ENCODE measurements at regions not wholly inside any gene's neighbourhood (a gene's known extent, or its start where the extent isn't known, plus 50 kb on each side); places are given as distances from the start of the nearest gene placed in this dataset.
A peak's percentile ranks its signal among the peaks of the same experiment; 100 is the strongest.

DNA sequence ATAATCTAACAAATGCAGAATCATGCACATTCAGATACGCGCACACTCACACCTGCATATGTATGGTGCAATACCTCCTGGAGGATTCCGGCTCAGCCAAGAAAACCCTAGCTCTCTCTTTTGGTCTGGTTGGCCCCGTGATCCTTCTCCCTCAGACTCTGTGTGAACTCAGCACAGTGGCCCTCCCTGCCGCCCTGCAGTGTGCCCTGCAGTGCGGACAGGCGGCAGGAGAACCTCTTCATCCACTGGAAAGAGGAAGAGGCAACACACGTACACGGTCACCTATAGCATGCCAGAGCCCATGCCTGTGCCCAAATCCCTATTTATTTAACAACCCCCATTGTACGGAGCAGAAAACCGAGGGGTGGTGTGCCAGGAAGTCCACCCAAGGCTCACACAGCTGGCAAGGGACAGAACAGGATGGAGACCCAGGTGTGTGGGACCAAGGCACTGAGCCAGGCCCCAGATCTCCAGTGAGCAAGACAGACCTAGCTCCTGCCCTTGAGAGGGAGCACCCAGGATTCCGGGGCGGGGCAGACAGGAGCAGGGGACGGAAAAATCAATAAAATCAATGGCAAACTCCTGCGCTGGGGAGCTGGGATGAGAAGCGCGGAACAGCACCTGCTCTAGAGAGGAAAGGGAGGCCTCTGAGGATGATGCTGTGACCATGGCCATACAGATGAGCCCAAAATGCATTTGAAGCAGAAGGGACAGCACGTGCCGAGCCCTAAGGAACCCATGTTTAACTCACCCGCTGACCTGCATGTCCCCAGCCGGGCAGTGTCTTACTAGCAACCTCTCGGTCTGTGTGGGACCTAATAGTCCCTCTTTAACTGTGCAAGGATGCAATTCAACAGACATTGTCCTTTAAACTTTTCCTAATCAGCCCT, 54.7 kb upstream of the CIBAR2 start (continued):
- TF ChIP-seq TBX3 (IDR thresholded peaks at IDR 0.05; ENCODE audit: borderline replicate concordance) (no peak), ZNF430 (CRISPR knock-in tag; IDR thresholded peaks at IDR 0.05) (0 out of 2 replicates have a peak, but pooled peaks have one; percentile 37), ZNF101 (CRISPR knock-in tag; IDR thresholded peaks at IDR 0.05; ENCODE audit: borderline replicate concordance, low read depth) (no peak), ZNF616 (CRISPR knock-in tag; IDR thresholded peaks at IDR 0.05; ENCODE audit: low read depth) (no peak), SRY (CRISPR knock-in tag; IDR thresholded peaks at IDR 0.05) (0 out of 2 replicates have a peak, but pooled peaks have one; percentile 72), ZEB1 (IDR thresholded peaks at IDR 0.05; ENCODE audit: insufficient replicate concordance, low read depth) (peak; percentile 94), TAF1 (CRISPR knock-in tag; IDR thresholded peaks at IDR 0.05) (peak; percentile 24; the same call in 1 of the 2 replicates), CBX5 (CRISPR knock-in tag; IDR thresholded peaks at IDR 0.05; ENCODE audit: borderline replicate concordance) (peak; percentile 53; the same call in 1 of the 2 replicates), POGZ (CRISPR knock-in tag; IDR thresholded peaks at IDR 0.05) (peak; percentile 54; the same call in 1 of the 2 replicates), HDAC6 (IDR thresholded peaks at IDR 0.05; ENCODE audit: low read depth, low read length) (no peak), SIN3B (IDR thresholded peaks at IDR 0.05; ENCODE audit: low read length) (no peak), HMG20B (CRISPR knock-in tag; conservative IDR thresholded peaks at IDR 0.05) (peak; percentile 41; the same call in 1 of the 2 replicates), THAP11 (CRISPR knock-in tag; IDR thresholded peaks at IDR 0.05) (peak; percentile 29; the same call in 1 of the 2 replicates), MAZ (IDR thresholded peaks at IDR 0.05; ENCODE audit: borderline replicate concordance, low read depth, low read length) (peak; percentile 90), MAZ (CRISPR knock-in tag; IDR thresholded peaks at IDR 0.05; ENCODE audit: low read depth) (peak; percentile 92), NFIB (CRISPR knock-in tag; IDR thresholded peaks at IDR 0.05; ENCODE audit: borderline replicate concordance) (no peak), TOE1 (CRISPR knock-in tag; IDR thresholded peaks at IDR 0.05) (no peak), POLR2AphosphoS2 (IDR thresholded peaks at IDR 0.05; ENCODE audit: low read depth, low read length) (no peak), ZNF766 (CRISPR knock-in tag; IDR thresholded peaks at IDR 0.05; ENCODE audit: borderline replicate concordance) (no peak), EED (CRISPR knock-in tag; IDR thresholded peaks at IDR 0.05) (no peak), MTA3 (CRISPR knock-in tag; IDR thresholded peaks at IDR 0.05) (no peak), CBX1 (IDR thresholded peaks at IDR 0.05; ENCODE audit: low read depth) (no peak), ZNF713 (CRISPR knock-in tag; IDR thresholded peaks at IDR 0.05) (0 out of 2 replicates have a peak, but pooled peaks have one; percentile 12), SNAI1 (CRISPR knock-in tag; IDR thresholded peaks at IDR 0.05; ENCODE audit: borderline replicate concordance) (peak; percentile 79)
- TF ChIP-seq, protein P1, sequence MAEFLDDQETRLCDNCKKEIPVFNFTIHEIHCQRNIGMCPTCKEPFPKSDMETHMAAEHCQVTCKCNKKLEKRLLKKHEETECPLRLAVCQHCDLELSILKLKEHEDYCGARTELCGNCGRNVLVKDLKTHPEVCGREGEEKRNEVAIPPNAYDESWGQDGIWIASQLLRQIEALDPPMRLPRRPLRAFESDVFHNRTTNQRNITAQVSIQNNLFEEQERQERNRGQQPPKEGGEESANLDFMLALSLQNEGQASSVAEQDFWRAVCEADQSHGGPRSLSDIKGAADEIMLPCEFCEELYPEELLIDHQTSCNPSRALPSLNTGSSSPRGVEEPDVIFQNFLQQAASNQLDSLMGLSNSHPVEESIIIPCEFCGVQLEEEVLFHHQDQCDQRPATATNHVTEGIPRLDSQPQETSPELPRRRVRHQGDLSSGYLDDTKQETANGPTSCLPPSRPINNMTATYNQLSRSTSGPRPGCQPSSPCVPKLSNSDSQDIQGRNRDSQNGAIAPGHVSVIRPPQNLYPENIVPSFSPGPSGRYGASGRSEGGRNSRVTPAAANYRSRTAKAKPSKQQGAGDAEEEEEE (CRISPR knock-in tag; IDR thresholded peaks at IDR 0.05; ENCODE audit: borderline replicate concordance) = no peak
- TF ChIP-seq, protein P2, sequence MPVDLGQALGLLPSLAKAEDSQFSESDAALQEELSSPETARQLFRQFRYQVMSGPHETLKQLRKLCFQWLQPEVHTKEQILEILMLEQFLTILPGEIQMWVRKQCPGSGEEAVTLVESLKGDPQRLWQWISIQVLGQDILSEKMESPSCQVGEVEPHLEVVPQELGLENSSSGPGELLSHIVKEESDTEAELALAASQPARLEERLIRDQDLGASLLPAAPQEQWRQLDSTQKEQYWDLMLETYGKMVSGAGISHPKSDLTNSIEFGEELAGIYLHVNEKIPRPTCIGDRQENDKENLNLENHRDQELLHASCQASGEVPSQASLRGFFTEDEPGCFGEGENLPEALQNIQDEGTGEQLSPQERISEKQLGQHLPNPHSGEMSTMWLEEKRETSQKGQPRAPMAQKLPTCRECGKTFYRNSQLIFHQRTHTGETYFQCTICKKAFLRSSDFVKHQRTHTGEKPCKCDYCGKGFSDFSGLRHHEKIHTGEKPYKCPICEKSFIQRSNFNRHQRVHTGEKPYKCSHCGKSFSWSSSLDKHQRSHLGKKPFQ (CRISPR knock-in tag; IDR thresholded peaks at IDR 0.05; ENCODE audit: insufficient replicate concordance) = peak; percentile 37
- TF ChIP-seq, protein P3, sequence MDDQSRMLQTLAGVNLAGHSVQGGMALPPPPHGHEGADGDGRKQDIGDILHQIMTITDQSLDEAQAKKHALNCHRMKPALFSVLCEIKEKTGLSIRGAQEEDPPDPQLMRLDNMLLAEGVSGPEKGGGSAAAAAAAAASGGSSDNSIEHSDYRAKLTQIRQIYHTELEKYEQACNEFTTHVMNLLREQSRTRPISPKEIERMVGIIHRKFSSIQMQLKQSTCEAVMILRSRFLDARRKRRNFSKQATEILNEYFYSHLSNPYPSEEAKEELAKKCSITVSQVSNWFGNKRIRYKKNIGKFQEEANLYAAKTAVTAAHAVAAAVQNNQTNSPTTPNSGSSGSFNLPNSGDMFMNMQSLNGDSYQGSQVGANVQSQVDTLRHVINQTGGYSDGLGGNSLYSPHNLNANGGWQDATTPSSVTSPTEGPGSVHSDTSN (CRISPR knock-in tag; IDR thresholded peaks at IDR 0.05; ENCODE audit: borderline replicate concordance) = no peak
